Activated CD4-positive, alpha-beta memory T cell treated with anti-CD3 and anti-CD28 coated beads for 36 hours (primary cell): ENCODE measurements at regions not wholly inside any gene's neighbourhood (a gene's known extent, or its start where the extent isn't known, plus 50 kb on each side); places are given as distances from the start of the nearest gene placed in this dataset.

ENCODE experiments used
- CTCF ChIA-PET: fragments of 350-600 bp; sonication (Branson Sonifier 250); formaldehyde crosslinking; loops from one replicate; lab custom pipeline; 2021; ENCODE audit warnings: antibody characterized with exemption, inconsistent platforms; lab: Charles Lee
- POLR2A ChIA-PET: fragments of 350-600 bp; sonication (Branson Sonifier 250); formaldehyde crosslinking; loops from one replicate; lab custom pipeline; 2021; ENCODE audit warnings: antibody characterized with exemption; lab: Charles Lee
- DNase-seq: peaks from one replicate; pipeline ENCODE4 v3.0.0-alpha.2; 2020
- H3K27ac Mint-ChIP-seq: one replicate; pipeline ENCODE4 v1.8.0; 2021; ENCODE audit warnings: mixed read lengths
- H3K27me3 Mint-ChIP-seq: one replicate; pipeline ENCODE4 v1.8.0; 2021; ENCODE audit warnings: mixed read lengths
- H3K36me3 Mint-ChIP-seq: one replicate; pipeline ENCODE4 v1.8.0; 2021; ENCODE audit warnings: mixed read lengths
- H3K4me1 Mint-ChIP-seq: one replicate; pipeline ENCODE4 v1.8.0; 2021; ENCODE audit warnings: low read depth, mixed read lengths
- H3K4me3 Mint-ChIP-seq: one replicate; pipeline ENCODE4 v1.8.0; 2021; ENCODE audit warnings: mild to moderate bottlenecking, mixed read lengths
- H3K9me3 Mint-ChIP-seq: one replicate; pipeline ENCODE4 v1.8.0; 2021; ENCODE audit warnings: mixed read lengths
- intact Hi-C: fragments of 100-400 bp; cut with micrococcal nuclease; formaldehyde crosslinking; loops from one replicate; pipeline ENCODE4 v1.15.1; 2023

- no peak overlapping the region for H3K27ac Mint-ChIP-seq
- no peak overlapping the region for H3K4me3 Mint-ChIP-seq
- H3K9me3 Mint-ChIP-seq, result peaks cover 2% of the 10 kb centered on the region
- H3K4me1 Mint-ChIP-seq, result no peaks in the 10 kb centered on the region
- CTCF ChIA-PET, result interaction anchor here (0.7 to 1.6 kb wide), 3 partner anchors 13 to 868 kb away, joined by 3 read pairs; no protein-coding TSS in a partner anchor
- H3K27me3 Mint-ChIP-seq, result no peaks in the 10 kb centered on the region
- POLR2A ChIA-PET, result no interaction called here
- H3K36me3 Mint-ChIP-seq, result no peaks in the 10 kb centered on the region
- no peak for DNase-seq
- intact Hi-C loops, result no loop called here
Observed at GRCh38 chr17:63249256-63250004, 196.7 kb downstream of the CYB561 start.

GRCh38 chr17:63250830-63251229 is 195.3 kb downstream of the CYB561 start:
- Mint-ChIP-seq H3K36me3 (peaks cover 4% of the 10 kb centered on the region), H3K4me1 (no peaks in the 10 kb centered on the region), H3K4me3 (no peak overlapping the region), H3K27ac (no peak overlapping the region), H3K27me3 (no peaks in the 10 kb centered on the region), H3K9me3 (peaks cover 10% of the 10 kb centered on the region)
- ChIA-PET CTCF (interaction anchor here (1.2 kb wide), 1 partner anchor 11 kb away, joined by 3 read pairs; no protein-coding TSS in a partner anchor), POLR2A (no interaction called here)
- intact Hi-C loops, result no loop called here
- no peak for DNase-seq

DNA sequence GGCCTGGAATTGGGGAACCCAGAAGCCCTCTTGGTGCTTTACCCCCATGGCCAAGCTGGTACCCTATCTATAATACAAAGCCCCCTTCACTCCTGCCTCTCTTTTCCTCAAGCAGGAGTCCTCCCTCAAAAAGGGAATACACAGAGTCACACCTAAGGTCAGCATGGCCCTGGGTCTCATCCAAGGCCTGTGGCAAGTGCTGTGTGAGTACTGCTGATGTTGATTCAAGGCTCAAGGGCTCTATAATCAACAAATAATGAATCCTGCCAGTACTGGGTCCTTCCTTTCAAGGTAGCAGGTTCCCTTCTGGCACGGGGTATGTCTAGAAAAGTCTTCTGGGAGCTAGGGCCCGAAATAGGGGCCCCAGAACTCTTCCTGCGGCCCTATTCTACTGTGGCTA is 187.3 kb downstream of the CYB561 start:
- Mint-ChIP-seq H3K36me3 (peaks cover 4% of the 10 kb centered on the region), H3K4me1 (no peaks in the 10 kb centered on the region), H3K27me3 (no peaks in the 10 kb centered on the region), H3K4me3 (no peak overlapping the region), H3K9me3 (peaks cover 10% of the 10 kb centered on the region), H3K27ac (no peak overlapping the region)
- intact Hi-C loops, result no loop called here
- CTCF ChIA-PET, result no interaction called here
- POLR2A ChIA-PET, result no interaction called here
- DNase-seq, result no peak

GRCh38 chr17:63262751-63263476 is 183.2 kb downstream of the CYB561 start:
- POLR2A ChIA-PET, result no interaction called here
- Mint-ChIP-seq H3K9me3 (no peaks in the 10 kb centered on the region), H3K36me3 (no peaks in the 10 kb centered on the region), H3K4me1 (no peaks in the 10 kb centered on the region), H3K27ac (no peak overlapping the region), H3K27me3 (no peaks in the 10 kb centered on the region), H3K4me3 (no peak overlapping the region)
- no peak for DNase-seq
- CTCF ChIA-PET, result interaction anchor here (1.1 kb wide), 1 partner anchor 13 kb away, joined by 3 read pairs; no protein-coding TSS in a partner anchor
- intact Hi-C loops, result no loop called here

GRCh38 chr17:63265526-63265925 is 180.6 kb downstream of the CYB561 start:
- no peak for DNase-seq
- no peak overlapping the region for H3K4me3 Mint-ChIP-seq
- H3K36me3 Mint-ChIP-seq, result peaks cover 2% of the 10 kb centered on the region
- H3K27ac Mint-ChIP-seq, result no peak overlapping the region
- H3K4me1 Mint-ChIP-seq, result peaks cover 2% of the 10 kb centered on the region
- ChIA-PET POLR2A (no interaction called here), CTCF (no interaction called here)
- intact Hi-C loops, result no loop called here
- H3K27me3 Mint-ChIP-seq, result no peaks in the 10 kb centered on the region
- no peaks in the 10 kb centered on the region for H3K9me3 Mint-ChIP-seq

GRCh38 chr17:63267846-63268245 is 178.3 kb downstream of the CYB561 start:
- Mint-ChIP-seq H3K4me1 (peaks cover 6% of the 10 kb centered on the region), H3K4me3 (no peak overlapping the region), H3K9me3 (no peaks in the 10 kb centered on the region), H3K27me3 (no peaks in the 10 kb centered on the region), H3K36me3 (peaks cover 7% of the 10 kb centered on the region), H3K27ac (no peak overlapping the region)
- intact Hi-C loops, result no loop called here
- ChIA-PET CTCF (no interaction called here), POLR2A (no interaction called here)
- DNase-seq, result no peak

GRCh38 chr17:63268827-63269226 is 177.3 kb downstream of the CYB561 start:
- Mint-ChIP-seq H3K27me3 (no peaks in the 10 kb centered on the region), H3K4me3 (no peak overlapping the region), H3K9me3 (no peaks in the 10 kb centered on the region), H3K36me3 (peaks cover 7% of the 10 kb centered on the region), H3K27ac (no peak overlapping the region), H3K4me1 (peaks cover 6% of the 10 kb centered on the region)
- CTCF ChIA-PET, result no interaction called here
- POLR2A ChIA-PET, result no interaction called here
- intact Hi-C loops, result no loop called here
- DNase-seq, result no peak

DNA sequence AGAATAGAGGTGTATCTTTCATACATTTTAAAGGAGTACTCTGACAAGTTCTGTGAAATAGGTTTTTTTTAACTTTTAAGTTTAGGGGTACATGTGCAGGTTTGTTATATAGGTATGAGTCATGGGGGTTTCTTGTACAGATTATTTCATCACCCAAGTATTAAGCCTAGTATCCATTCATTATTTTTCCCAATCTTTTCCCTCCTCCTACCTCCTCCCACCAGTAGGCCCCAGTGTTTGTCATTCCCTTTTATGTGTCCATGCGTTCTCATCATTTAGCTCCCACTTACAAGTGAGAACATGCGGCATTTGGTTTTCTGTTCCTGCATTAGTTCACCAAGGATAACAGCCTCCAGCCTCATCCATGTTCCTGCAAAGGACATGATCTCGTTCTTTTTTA is 175.5 kb downstream of the CYB561 start:
- ChIA-PET CTCF (no interaction called here), POLR2A (no interaction called here)
- intact Hi-C loops, result no loop called here

DNA sequence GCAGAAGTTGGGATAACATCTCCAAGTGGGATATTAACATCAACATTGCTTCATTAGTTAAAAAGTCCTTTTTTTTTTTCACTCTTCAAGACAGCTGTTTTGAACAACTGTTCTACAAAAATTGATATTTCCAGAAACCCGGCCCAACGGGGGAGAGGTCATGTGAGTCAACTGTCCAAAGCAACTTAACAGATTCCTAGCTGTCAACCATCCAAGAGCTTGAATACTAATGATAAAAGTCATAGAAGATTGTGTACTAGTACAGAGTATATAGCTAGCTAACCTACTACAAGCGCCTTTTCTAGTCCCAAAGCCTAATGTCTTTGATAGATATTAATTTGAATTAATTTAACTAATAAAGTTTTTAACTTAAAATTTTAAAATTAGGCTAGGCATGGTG is 172.0 kb downstream of the CYB561 start:
- H3K27me3 Mint-ChIP-seq, result no peaks in the 10 kb centered on the region

More for the DNA sequence above, 175.5 kb downstream of the CYB561 start:
- peaks cover 10% of the 10 kb centered on the region for H3K4me1 Mint-ChIP-seq
- no peak for DNase-seq
- H3K27me3 Mint-ChIP-seq, result no peaks in the 10 kb centered on the region
- no peak overlapping the region for H3K4me3 Mint-ChIP-seq
- H3K9me3 Mint-ChIP-seq, result no peaks in the 10 kb centered on the region
- peaks cover 7% of the 10 kb centered on the region for H3K36me3 Mint-ChIP-seq
- H3K27ac Mint-ChIP-seq, result no peak overlapping the region

DNA sequence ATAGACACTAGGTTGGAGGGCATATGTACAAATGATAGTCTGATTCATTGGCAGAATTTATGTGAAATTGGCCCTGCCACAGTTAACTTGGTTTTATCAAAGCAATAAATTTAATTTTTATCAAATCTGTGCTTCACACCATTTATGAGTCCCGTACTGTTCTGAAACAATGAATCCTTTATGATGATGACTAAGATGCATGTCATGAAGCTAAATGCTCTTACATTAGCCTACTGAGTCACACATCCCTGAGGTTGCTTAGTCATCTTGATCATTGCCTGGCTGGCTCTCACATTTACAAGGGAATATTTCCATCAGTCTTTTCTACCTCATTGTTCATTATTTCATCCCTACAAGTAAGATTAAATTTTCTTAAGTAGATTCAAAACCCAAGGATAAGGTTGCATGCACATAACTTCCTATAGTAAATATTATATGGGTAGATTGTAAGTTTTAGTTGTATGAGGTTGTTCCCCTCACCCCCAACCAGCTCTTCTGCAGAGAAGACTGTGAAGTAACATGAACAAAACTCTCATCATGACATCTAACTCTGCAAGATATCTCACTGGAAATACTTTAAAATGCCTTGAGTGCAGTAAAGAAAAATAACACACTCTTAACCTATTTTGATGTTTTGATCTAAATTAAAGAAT is 170.7 kb downstream of the CYB561 start:
- Mint-ChIP-seq H3K4me1 (peaks cover 28% of the 10 kb centered on the region), H3K27ac (no peak overlapping the region), H3K36me3 (peaks cover 7% of the 10 kb centered on the region), H3K27me3 (no peaks in the 10 kb centered on the region), H3K9me3 (no peaks in the 10 kb centered on the region), H3K4me3 (no peak overlapping the region)
- CTCF ChIA-PET, result interaction anchor here (0.5 to 1.2 kb wide), 3 partner anchors 131 to 1681 kb away, joined by 3 to 4 read pairs (median 4); no protein-coding TSS in a partner anchor
- intact Hi-C loops, result loop anchor here (5.0 kb wide), 1 partner anchor 553 kb away; no protein-coding TSS in a partner anchor
- POLR2A ChIA-PET, result no interaction called here
- peak; percentile 29 for DNase-seq

More for the DNA sequence above, 172.0 kb downstream of the CYB561 start:
- H3K27ac Mint-ChIP-seq, result no peak overlapping the region
- H3K4me3 Mint-ChIP-seq, result no peak overlapping the region
- intact Hi-C loops, result no loop called here
- H3K36me3 Mint-ChIP-seq, result peaks cover 7% of the 10 kb centered on the region
- ChIA-PET CTCF (no interaction called here), POLR2A (interaction anchor here (1.4 kb wide), 1 partner anchor 33 kb away, joined by 3 read pairs; no protein-coding TSS in a partner anchor)
- H3K9me3 Mint-ChIP-seq, result no peaks in the 10 kb centered on the region
- H3K4me1 Mint-ChIP-seq, result peaks cover 20% of the 10 kb centered on the region
- no peak for DNase-seq

- Mint-ChIP-seq H3K36me3 (peaks cover 2% of the 10 kb centered on the region), H3K27ac (no peak overlapping the region), H3K4me1 (peaks cover 24% of the 10 kb centered on the region), H3K9me3 (no peaks in the 10 kb centered on the region), H3K27me3 (no peaks in the 10 kb centered on the region), H3K4me3 (no peak overlapping the region)
- POLR2A ChIA-PET, result no interaction called here
- DNase-seq, result no peak
- intact Hi-C loops, result loop anchor here (5.0 kb wide), 1 partner anchor 554 kb away; no protein-coding TSS in a partner anchor
- CTCF ChIA-PET, result interaction anchor here (0.5 to 1.2 kb wide), 4 partner anchors 131 to 1682 kb away, joined by 3 to 4 read pairs (median 4); no protein-coding TSS in a partner anchor
Observed at GRCh38 chr17:63275971-63276745, 169.9 kb downstream of the CYB561 start.
